ENCODE measurements at regions not wholly inside any gene's neighbourhood (a gene's known extent, or its start where the extent isn't known, plus 50 kb on each side); places are given as distances from the start of the nearest gene placed in this dataset.

GRCh38 chr12:127560041-127560478 lies 706.9 kb upstream of the TMEM132C start:
- TF ChIP-seq NKRF (conservative IDR thresholded peaks at IDR 0.05) (no peak), POLR2A (IDR thresholded peaks at IDR 0.05; ENCODE audit: low read depth, low read length) (no peak), ATF3 (IDR thresholded peaks at IDR 0.05; ENCODE audit: borderline replicate concordance, extremely low read depth, low read depth, low read length) (no peak), IKZF2 (IDR thresholded peaks at IDR 0.05) (no peak)
- TF ChIP-seq, protein P1, sequence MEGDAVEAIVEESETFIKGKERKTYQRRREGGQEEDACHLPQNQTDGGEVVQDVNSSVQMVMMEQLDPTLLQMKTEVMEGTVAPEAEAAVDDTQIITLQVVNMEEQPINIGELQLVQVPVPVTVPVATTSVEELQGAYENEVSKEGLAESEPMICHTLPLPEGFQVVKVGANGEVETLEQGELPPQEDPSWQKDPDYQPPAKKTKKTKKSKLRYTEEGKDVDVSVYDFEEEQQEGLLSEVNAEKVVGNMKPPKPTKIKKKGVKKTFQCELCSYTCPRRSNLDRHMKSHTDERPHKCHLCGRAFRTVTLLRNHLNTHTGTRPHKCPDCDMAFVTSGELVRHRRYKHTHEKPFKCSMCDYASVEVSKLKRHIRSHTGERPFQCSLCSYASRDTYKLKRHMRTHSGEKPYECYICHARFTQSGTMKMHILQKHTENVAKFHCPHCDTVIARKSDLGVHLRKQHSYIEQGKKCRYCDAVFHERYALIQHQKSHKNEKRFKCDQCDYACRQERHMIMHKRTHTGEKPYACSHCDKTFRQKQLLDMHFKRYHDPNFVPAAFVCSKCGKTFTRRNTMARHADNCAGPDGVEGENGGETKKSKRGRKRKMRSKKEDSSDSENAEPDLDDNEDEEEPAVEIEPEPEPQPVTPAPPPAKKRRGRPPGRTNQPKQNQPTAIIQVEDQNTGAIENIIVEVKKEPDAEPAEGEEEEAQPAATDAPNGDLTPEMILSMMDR (IDR thresholded peaks at IDR 0.05 in 2 of 3, conservative IDR thresholded peaks at IDR 0.05 in 1 of 3; ENCODE audit: control insufficient read depth in 2 of 3, extremely low read depth in 1 of 3, insufficient read depth in 1 of 3, low read depth in 3 of 3, low read length in 3 of 3) = no peak
- TF ChIP-seq, protein P2, sequence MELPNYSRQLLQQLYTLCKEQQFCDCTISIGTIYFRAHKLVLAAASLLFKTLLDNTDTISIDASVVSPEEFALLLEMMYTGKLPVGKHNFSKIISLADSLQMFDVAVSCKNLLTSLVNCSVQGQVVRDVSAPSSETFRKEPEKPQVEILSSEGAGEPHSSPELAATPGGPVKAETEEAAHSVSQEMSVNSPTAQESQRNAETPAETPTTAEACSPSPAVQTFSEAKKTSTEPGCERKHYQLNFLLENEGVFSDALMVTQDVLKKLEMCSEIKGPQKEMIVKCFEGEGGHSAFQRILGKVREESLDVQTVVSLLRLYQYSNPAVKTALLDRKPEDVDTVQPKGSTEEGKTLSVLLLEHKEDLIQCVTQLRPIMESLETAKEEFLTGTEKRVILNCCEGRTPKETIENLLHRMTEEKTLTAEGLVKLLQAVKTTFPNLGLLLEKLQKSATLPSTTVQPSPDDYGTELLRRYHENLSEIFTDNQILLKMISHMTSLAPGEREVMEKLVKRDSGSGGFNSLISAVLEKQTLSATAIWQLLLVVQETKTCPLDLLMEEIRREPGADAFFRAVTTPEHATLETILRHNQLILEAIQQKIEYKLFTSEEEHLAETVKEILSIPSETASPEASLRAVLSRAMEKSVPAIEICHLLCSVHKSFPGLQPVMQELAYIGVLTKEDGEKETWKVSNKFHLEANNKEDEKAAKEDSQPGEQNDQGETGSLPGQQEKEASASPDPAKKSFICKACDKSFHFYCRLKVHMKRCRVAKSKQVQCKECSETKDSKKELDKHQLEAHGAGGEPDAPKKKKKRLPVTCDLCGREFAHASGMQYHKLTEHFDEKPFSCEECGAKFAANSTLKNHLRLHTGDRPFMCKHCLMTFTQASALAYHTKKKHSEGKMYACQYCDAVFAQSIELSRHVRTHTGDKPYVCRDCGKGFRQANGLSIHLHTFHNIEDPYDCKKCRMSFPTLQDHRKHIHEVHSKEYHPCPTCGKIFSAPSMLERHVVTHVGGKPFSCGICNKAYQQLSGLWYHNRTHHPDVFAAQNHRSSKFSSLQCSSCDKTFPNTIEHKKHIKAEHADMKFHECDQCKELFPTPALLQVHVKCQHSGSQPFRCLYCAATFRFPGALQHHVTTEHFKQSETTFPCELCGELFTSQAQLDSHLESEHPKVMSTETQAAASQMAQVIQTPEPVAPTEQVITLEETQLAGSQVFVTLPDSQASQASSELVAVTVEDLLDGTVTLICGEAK (IDR thresholded peaks at IDR 0.05; ENCODE audit: borderline replicate concordance) = no peak
